HG02938 (cell line): ENCODE measurements at regions not wholly inside any gene's neighbourhood (a gene's known extent, or its start where the extent isn't known, plus 50 kb on each side); places are given as distances from the start of the nearest gene placed in this dataset.
"Not testable (repeated sequence)": the region's sequence is repeated elsewhere in the genome, so short reads cannot be mapped to it uniquely, and the experiment has no call there.

Source experiments
- ATAC-seq: cut with Tn5 transposase; IDR thresholded peaks from one replicate; pipeline ENCODE4 v1.9.1; 2021; ENCODE audit warnings: mild to moderate bottlenecking, moderate library complexity; ENCODE audit not compliant: unreplicated experiment

DNA sequence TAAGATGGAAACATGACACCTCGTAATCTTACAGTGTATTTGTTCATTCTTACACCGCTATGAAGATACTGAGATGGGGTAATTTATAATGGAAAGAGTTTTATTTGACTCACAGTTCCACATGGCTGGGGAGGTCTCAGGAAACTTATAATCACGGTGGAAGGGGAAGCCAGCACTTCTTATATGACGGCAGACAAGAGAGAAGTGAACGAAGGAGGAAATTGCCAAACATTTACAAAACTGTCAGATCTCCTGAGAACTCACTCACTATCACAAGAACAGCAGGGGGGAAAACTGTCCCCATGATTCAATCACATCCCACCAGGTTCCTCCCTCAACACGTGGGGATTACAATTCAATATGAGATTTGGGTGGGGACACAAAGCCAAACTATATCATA is 282.3 kb downstream of the HGF start:
- no peak for ATAC-seq

DNA sequence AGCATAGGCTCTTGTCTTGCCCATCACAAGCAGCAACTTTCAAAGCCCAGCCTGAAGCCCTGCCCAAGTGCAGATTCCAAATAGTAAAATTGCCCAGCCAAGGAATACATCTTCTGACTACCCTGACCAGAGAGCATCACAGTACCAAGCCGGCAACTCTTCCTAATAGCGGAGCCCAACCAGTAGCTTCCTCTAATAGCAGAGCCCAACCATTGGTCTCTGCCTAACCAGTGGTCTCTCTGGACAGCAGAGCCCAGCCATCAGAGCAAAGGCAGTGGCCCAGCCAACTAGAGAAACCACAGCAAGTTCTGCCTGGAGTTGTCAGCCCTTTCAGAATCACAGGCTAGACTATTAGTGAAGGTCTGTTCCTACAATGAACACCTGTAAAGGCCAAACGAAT is 285.6 kb downstream of the HGF start:
- no peak for ATAC-seq

DNA sequence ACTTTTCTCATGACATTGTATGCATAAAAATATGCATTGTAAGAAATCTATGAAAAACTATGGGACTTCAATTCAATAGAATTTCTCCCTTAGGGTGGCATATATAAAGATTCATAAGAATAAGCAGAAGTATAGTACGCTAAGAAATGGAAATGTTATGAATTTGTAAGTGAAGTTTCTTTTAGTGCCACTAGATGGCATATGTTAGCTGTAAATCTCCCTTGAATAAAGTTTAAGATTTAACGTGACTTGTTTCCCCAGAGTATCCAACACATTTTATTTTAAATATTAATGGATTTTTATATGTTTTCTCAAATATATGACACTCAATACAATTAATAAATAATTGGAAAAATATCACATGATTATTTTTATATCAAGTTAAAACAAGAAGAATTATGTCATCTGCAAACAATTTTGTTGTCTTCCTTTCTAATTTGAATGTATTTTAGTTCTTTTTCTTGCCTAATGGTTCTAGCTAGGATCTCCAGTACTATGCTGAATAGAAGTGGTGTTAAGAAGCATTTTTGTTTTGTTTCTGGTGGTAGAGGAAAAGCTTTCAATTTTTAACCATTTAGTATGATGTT is 287.2 kb downstream of the HGF start:
- ATAC-seq: peak; percentile 57

DNA sequence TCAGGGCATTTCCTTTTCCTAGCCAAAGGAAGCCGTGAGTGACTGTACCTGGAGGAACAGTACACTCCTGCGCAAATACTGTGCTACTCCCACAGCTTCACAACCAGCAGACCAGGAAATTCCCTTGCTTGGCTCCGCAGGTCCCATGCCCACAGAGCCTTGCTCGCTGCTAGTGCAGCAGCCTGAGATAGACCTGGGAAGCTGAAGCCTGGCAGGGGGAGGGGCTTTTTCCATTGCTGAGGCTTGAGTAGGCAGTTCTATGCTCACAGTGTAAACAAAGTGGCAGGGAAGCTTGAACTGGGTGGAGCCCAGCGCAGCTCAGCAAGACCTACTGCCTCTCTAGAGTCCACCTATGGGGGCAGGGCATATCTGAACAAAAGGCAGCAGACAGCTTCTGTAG is 291.2 kb downstream of the HGF start:
- no peak for ATAC-seq

DNA sequence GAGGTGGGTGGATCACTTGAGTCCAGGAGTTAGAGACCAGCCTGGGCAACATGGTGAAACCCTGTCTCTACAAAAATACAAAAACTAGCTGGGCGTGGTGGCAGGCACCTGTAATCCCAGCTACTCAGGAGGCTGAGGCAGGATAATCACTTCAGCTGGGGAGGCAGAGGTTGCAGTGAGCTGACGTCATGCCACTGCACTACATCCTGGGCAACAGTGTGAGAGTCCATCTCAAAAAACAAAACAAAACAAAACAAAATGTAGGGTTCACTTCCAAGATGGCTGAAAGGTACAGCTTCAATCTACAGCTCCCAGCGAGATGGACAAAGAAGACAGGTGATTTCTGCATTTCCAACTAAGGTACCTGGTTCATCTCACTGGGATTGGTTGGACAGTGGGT is 291.6 kb downstream of the HGF start:
- not testable (repeated sequence) for ATAC-seq

DNA sequence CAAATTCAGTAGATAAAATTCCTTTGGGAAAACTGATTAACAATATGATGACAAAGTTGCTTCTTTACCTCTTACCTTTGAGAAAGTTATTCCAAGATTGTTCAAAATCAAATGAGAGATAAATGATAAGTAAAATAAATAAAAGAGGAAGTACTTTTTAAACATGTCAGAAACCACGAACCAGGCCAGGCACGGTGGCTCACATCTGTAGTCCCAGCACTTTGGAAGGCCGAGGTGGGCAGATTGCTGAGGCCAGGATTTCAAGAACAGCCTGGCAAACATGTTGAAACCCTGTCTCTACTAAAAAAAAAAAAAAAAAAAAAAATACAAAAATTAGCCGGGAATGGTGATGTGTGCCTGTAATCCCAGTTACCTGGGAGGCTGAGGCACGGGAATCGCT is 296.6 kb downstream of the HGF start:
- ATAC-seq: no peak

DNA sequence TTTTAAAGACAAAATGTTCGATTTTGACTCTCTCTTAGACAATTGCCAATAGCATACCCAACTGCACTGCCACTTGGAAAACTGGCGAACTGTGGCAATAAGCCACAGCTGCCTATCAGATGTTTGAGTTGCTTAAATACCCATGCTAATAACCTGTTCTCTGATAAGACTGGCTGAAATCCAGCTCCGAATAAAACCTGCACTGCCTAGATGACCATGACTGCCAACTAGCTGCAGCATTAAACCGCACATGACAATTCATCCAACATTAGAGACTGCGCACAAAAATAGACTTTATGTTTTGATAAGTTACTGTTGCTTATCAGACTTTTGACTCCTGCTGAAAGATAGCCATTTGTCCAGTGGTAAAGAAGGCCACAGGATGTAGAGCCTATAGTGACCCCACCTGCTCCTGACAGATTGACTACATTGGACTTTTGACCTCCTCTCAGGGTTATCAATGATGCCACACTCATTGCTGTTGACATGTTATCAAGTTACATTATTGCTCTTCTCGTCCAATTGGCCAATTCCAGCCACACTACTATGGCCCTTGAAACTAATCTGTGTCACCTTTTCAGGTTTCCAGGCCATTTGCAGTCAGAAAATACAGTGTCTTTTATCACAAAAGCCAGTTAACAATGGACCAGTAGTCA is 299.0 kb downstream of the HGF start:
- ATAC-seq: no peak

DNA sequence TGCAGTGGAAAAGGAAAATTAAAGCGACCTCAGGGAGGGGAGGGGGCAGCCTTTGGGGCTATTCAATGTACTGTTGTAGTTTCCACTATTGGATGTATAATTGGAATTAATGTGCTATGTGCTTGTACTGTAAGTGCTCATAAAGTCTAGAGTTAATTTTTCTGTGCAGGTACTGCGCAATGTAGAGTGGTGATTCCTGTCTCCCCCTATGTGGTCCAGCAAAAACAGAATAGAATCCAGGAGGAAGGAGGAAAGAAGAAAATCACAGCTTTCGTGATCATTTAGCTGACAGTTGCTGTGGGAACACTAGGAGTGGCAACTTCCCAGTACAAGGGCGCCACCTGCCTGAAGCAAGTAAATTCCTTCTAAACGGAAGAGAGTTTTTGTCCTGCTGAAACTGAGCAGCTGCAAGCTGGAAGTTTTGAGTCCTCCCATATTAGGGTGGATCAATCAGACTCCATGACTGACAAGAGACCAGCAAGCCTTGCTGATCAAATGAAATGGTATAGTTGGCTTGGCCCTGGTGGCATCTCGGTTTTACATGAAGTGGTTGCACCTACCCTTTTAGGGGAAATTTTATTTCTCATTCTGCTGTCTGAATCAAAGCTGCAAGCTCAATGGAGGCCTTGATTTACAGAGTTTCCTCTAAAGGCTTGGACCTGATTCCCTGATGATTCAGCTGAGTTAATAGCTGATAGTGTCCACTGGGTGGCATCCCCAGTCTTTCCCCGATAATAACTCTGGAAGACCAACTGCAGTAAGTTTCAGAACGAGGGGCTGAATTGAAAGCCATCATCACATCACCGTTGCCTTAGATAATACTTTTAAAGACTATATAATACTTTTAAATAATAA is 299.8 kb downstream of the HGF start:
- ATAC-seq: no peak

DNA sequence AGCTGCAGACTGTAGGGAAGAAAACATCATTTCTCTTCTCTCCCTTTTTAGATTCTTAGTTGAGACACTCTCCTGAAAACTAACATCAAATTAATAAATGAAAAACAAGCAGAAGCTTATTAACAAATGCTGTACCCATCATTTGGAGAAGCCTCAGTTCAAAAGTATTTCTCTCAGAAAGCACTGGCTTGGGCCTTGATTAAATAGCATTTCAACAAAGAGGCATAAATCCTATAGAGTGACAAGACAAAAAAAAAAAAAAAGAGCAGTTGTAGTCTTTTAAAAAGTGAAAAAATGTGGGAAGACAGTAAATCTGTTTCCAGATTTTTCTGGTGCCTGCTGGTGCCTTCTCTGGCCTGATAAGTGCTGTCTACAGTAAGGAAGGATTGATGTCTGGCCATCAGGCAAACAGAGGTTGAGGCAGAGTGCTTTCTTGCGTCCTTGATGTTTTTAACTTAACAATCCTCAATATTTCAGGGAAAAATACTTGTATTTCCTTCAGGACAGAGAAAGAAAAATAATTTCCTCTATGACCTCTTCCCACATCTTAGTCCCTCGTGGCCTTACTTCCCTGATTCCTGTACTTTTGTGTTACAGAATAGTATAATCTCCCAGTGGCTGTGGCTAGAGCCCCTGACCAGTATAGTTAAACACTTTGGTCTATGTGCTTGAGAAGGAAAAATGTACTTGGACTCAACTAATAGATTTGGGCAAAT is 300.5 kb downstream of the HGF start:
- no peak for ATAC-seq

DNA sequence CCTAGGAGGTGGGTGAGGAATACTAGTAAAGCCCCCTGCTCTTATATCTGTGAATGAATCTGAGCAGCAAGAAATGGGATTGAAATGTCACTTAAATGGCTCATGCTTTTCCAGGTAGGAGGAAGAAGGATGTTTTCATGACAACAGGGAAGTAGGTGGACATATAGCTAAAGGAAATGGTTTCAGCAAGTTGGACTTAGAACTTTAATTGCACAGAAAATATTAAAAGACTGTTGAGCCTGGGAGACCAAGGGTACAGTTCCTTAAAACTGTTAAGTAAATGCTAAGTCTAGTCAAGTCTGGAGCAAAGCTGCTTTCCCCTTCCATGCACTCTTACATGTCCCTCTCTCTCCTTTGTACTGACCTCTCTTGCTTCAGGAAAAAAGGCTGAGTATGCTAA is 301.3 kb downstream of the HGF start:
- no peak for ATAC-seq

DNA sequence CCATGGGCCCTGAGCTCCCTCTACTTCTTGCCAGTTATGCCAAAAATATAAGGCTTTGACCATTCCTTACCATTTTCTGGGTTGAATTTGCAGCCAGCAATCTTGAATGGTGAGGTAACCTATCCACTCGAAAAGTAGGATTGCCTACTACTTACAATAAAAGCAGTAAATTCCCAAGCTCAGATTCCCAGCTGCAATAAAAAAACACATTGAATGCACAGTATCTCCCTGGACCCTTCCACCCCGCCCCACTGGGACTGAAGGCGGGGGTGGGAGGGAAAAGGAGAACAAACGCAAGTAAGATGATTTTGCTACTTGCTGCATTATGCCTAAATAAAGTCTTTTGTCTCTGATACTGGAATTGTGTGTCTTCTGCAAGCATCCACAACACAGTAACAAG is 301.9 kb downstream of the HGF start:
- no peak for ATAC-seq

DNA sequence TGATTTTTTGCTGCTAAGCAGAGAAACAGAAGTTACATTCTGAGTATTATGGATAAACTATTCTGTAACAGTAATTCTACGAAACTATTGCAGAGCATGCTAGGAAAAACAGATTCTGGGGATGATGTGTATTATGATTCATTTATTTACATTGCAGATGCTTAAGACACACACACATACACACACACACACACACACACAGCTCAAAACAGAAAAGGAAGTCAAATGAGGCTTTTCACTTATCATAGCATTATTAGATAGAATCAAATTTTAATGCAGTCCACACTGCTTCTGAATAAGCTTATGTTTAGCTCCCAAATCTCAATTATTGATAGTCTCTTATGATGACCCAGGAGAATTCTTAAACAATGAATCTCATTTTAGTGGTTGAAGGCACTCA is 307.2 kb downstream of the HGF start:
- ATAC-seq: no peak

DNA sequence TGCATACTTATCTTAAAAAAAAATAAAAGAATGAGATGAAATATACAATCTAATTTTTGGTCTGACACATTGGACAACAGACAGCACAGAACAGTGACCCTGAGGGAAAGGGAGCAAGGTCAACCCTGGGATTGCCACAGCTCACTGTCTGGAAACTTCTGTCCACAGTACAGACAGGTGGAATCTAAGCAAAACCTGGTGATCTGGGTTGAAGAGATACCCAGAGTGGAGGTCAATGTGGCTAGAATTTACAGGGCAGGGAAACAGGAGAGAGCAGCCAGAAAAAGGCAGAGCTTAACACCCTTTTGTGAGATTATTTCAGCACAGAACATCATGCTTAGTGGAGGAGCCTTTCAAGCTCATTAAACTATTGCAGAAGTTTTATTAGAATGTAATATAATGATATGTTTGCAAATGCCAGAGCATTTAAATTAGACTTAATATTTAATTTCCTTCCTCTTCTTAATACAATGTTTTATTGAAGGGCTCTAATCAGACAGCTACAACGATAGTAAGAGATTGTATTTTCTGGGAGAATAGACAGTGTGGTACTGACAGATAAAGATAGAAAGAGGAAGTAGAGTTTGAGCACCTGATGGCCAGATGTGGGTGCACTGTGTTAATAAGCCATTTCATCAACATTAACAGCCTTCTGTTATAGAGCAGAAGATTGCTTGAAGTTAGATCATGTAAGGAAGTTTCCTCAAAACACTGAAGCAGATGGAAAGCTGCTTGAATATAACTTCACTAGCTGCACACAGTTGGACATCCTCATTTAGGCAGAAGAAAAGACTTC is 309.4 kb downstream of the HGF start:
- no peak for ATAC-seq

DNA sequence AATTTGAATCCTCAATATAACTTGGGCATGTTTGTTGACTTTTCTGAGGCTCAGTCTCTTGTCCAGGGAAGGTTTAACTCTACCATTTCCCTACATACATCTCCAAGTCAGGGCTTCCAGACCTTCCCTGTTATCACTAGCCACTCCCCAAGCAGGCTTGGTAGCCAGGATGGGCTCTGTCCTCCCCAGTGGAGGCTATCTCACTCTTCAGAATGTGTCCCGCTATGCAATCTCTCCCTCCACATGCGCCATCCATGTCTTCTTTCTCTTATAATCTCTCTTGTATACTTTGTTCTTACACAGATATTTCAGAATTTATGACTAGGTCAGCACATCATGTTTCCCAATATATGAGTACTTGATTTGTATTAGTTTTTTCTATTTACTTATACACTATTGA is 310.4 kb downstream of the HGF start:
- ATAC-seq: no peak

DNA sequence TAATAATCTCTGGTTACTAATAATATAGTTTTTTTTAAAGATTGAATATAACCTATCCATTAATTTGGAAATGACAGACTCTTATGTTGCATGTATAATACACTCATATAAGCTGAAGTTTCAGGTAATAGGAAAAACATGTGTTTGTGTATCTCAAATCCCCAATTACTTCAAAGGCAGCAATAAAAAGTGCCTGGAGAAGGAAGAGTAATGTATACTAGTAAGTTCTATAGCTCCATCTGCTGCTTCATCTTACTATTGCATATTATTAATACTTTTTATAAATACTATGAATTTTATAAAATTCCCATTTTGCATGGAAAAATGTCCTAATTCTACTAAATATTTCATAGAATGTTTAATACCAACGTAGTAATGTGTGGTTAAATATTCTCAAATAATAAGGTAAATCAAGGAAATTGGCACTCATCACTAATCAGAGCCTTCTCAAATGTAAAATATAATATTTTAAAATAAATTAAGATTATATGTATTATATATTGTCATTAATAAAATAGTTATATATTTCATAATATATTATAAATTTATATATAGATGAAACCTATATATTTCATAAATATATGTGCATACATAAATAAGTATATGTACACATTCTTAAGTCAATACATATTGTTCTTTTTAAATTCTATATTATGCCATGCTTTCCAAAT is 311.9 kb downstream of the HGF start:
- ATAC-seq: no peak

DNA sequence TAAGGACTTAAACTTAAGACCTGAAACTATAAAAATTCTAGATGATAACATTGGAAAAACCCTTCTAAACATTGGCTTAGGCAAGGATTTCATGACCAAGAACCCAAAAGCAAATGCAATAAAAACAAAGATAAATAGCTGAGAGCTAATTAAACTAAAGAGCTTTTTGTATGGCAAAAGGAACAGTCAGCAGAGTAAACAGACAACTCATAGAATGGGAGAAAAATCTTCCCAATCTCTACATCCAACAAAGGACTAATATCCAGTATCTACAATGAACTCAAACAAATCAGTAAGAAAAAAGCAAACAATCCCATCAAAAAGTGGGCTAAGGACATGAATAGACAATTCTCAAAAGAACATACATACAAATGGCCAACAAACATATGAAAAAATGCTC is 316.1 kb downstream of the HGF start:
- not testable (repeated sequence) for ATAC-seq

DNA sequence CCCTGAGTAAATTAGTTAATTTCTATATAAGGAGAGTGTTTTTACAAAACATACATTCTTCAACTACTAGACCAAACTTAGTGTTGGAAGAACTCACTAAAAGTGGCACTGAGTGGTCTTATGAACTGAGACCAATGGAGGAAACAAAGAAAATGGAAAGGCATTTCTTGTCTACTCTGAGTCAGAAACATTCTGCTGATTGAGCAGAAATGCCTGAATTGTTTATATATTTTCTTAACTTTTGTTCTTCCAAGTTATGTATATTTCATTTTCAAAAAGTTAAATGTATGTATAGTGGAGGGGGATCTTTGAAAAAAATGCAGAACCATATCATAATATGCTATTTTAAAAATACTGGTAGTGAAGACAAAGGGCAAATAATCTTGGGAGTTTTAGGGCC is 320.7 kb downstream of the HGF start:
- no peak for ATAC-seq

DNA sequence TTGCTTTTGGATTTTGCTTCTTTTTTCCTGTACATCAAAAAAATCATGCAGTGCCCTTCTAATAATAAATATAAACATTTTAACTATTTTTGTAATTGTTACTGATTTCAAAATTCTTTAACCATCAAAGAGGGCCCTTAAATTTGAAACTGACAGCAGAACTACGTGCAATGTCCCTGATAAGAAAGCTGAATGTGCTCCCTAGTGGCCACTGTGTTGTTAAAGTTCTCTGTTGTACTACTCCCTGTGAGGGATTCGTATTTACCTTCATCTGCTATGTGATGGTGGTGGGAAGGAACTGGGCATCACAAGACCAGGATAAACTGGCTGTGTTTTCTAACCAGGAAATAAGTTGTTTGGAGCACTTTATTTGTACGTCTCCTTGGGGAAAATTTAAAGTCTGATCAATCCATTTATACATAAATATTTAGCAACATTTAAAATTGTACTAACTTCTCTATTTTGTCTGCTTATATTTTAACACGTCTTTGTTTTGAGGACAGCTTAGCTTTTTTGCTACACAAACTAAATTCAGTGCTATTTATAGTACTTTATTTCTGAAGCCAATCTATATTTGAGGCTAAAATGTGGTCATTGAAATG is 322.4 kb downstream of the HGF start:
- ATAC-seq: no peak

DNA sequence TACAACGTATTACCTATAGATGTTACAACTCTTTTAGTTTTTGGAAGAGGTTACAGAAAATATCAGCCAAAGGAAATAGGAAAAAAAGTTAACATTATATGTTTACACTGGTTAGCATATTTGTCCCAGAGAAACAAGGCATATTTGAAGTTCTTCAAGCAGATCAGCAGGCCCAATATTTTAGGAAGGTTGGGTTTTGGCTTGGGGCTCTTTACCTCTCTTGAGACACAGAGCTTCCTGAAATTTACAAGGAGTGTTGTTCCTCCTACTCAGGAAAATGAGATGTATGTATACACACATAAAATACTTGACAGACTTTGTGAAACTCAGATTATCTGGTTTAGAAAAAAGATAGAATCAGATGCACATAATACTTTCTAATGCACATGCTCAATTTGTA is 323.6 kb downstream of the HGF start:
- ATAC-seq: no peak

DNA sequence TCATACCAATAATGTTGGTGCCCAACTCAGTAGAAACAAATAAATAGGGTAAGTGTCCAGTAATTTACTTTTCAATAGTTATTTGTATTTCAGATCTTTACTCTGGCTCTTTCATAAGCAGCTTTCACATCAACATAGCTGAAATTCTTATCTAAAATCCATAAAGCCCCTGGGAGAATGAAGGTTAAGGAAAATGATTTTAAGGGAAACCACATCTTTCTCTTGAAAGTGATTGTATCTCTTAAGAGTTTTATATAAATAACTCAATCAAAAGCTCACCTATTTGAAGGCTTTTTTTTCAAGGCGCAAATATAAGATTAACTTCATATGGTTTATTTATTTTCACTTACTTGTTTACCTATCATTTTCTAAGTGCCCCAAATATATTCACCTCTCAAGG is 324.4 kb downstream of the HGF start:
- ATAC-seq: no peak
